ENCODE measurements at regions not wholly inside any gene's neighbourhood (a gene's known extent, or its start where the extent isn't known, plus 50 kb on each side); places are given as distances from the start of the nearest gene placed in this dataset.

DNA sequence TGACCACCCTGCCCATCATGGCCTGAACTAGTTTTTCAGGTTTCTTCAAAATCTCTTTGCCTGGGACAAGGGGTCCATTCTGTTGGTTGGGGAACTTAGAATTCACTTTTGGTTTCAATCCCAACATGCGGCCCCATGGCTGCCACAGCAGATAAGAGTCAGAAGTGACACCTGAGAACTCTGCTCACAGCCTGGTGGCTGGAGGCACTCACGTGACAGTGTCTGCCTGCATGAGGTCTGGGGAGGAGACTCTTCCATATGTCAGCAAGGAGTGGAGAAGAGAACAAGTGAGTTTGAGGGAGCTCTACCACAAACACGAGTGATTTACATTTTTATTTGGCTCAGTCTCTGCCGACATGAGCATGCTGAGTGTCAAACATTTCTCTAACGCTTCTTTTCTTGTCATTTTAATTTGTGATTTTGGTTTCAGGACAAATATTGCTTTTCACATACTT is 370.4 kb downstream of the TNS3 start:
- no peak overlapping the region for H2BK5ac ChIP-seq (ENCODE audit: low read depth, low read length, poor library complexity, severe bottlenecking)
- no peak overlapping the region for H3K9ac ChIP-seq (ENCODE audit: low read length)
- H2AK5ac ChIP-seq (ENCODE audit: low read length, severe bottlenecking) = no peak overlapping the region
- DNase-seq = no peak
- no peak overlapping the region for H2BK15ac ChIP-seq (ENCODE audit: low read depth, poor library complexity, severe bottlenecking)
- H4K91ac ChIP-seq (ENCODE audit: low read length) = no peak overlapping the region
- H3K36me3 ChIP-seq (ENCODE audit: control insufficient read depth in 1 of 2, insufficient read depth in 2 of 2, low read depth in 1 of 2, low read length in 2 of 2) = no peaks in the 10 kb centered on the region
- H3K79me1 ChIP-seq (replicated peaks; ENCODE audit: low read length, poor library complexity, severe bottlenecking) = no peaks in the 10 kb centered on the region
- H2BK12ac ChIP-seq (ENCODE audit: low read length in 2 of 2) = no peak overlapping the region
- H3K4me3 ChIP-seq (ENCODE audit: insufficient read depth in 1 of 2, low read depth in 1 of 2, low read length in 2 of 2) = no peak overlapping the region
- H2AFZ ChIP-seq (ENCODE audit: low read depth, low read length) = no peak overlapping the region
- no peak overlapping the region for H2BK120ac ChIP-seq (ENCODE audit: low read depth, low read length)
- H3K4ac ChIP-seq (ENCODE audit: low read depth in 1 of 2, low read length in 2 of 2) = no peak overlapping the region
- H3K27me3 ChIP-seq (ENCODE audit: control insufficient read depth in 1 of 2, insufficient read depth in 1 of 2, low read length in 2 of 2) = peaks cover 0 to 40% of the 10 kb centered on the region in 2 experiments
- H3K4me2 ChIP-seq (ENCODE audit: low read length, poor library complexity, severe bottlenecking) = no peak overlapping the region
- H3K9me3 ChIP-seq (ENCODE audit: control insufficient read depth, low read length) = peaks cover 7% of the 10 kb centered on the region
- WGBS = 68% methylated on average over 4 of the region's 5 CpGs
- no peaks in the 10 kb centered on the region for H3K4me1 ChIP-seq (ENCODE audit: control insufficient read depth, insufficient read depth, low read depth, low read length)
- no peak overlapping the region for H3K14ac ChIP-seq (ENCODE audit: low read length in 2 of 2)
- no peak overlapping the region for H3K27ac ChIP-seq (ENCODE audit: low read length, poor library complexity, severe bottlenecking)
- no peak overlapping the region for H3K18ac ChIP-seq (ENCODE audit: low read depth in 1 of 2, low read length in 2 of 2)
- no peak overlapping the region for H4K8ac ChIP-seq (ENCODE audit: low read length)
- H3K23ac ChIP-seq (ENCODE audit: low read length in 2 of 2) = no peak overlapping the region

- DNase-seq = no peak
- H3K4me1 ChIP-seq (ENCODE audit: control insufficient read depth, insufficient read depth, low read depth, low read length) = no peaks in the 10 kb centered on the region
- no peak overlapping the region for H3K27ac ChIP-seq (ENCODE audit: low read length, poor library complexity, severe bottlenecking)
- H2BK120ac ChIP-seq (ENCODE audit: low read depth, low read length) = no peak overlapping the region
- no peak overlapping the region for H3K14ac ChIP-seq (ENCODE audit: low read length in 2 of 2)
- H2AFZ ChIP-seq (ENCODE audit: low read depth, low read length) = no peak overlapping the region
- H3K9me3 ChIP-seq (ENCODE audit: control insufficient read depth, low read length) = peaks cover 7% of the 10 kb centered on the region
- H3K9ac ChIP-seq (ENCODE audit: low read length) = no peak overlapping the region
- no peaks in the 10 kb centered on the region for H3K36me3 ChIP-seq (ENCODE audit: control insufficient read depth in 1 of 2, insufficient read depth in 2 of 2, low read depth in 1 of 2, low read length in 2 of 2)
- H3K18ac ChIP-seq (ENCODE audit: low read depth in 1 of 2, low read length in 2 of 2) = no peak overlapping the region
- no peak overlapping the region for H3K4me3 ChIP-seq (ENCODE audit: insufficient read depth in 1 of 2, low read depth in 1 of 2, low read length in 2 of 2)
- H4K91ac ChIP-seq (ENCODE audit: low read length) = no peak overlapping the region
- H3K4ac ChIP-seq (ENCODE audit: low read depth in 1 of 2, low read length in 2 of 2) = no peak overlapping the region
- H2BK15ac ChIP-seq (ENCODE audit: low read depth, poor library complexity, severe bottlenecking) = no peak overlapping the region
- no peak overlapping the region for H2AK5ac ChIP-seq (ENCODE audit: low read length, severe bottlenecking)
- peaks cover 0 to 37% of the 10 kb centered on the region in 2 experiments for H3K27me3 ChIP-seq (ENCODE audit: control insufficient read depth in 1 of 2, insufficient read depth in 1 of 2, low read length in 2 of 2)
- WGBS = 59% methylated on average over 4 of the region's 4 CpGs
- H3K79me1 ChIP-seq (replicated peaks; ENCODE audit: low read length, poor library complexity, severe bottlenecking) = no peaks in the 10 kb centered on the region
- H3K4me2 ChIP-seq (ENCODE audit: low read length, poor library complexity, severe bottlenecking) = no peak overlapping the region
- no peak overlapping the region for H2BK12ac ChIP-seq (ENCODE audit: low read length in 2 of 2)
- H2BK5ac ChIP-seq (ENCODE audit: low read depth, low read length, poor library complexity, severe bottlenecking) = no peak overlapping the region
- no peak overlapping the region for H4K8ac ChIP-seq (ENCODE audit: low read length)
- no peak overlapping the region for H3K23ac ChIP-seq (ENCODE audit: low read length in 2 of 2)
These were observed 371.5 kb downstream of the TNS3 start for GRCh38 chr7:47210281-47210854.

- Histone ChIP-seq H3K27ac (ENCODE audit: low read length, poor library complexity, severe bottlenecking) (no peak overlapping the region), H3K23ac (ENCODE audit: low read length in 2 of 2) (no peak overlapping the region), H2BK120ac (ENCODE audit: low read depth, low read length) (no peak overlapping the region), H3K9ac (ENCODE audit: low read length) (no peak overlapping the region), H2BK15ac (ENCODE audit: low read depth, poor library complexity, severe bottlenecking) (no peak overlapping the region), H2AFZ (ENCODE audit: low read depth, low read length) (no peak overlapping the region), H3K79me1 (replicated peaks; ENCODE audit: low read length, poor library complexity, severe bottlenecking) (no peaks in the 10 kb centered on the region), H3K9me3 (ENCODE audit: control insufficient read depth, low read length) (peaks cover 7% of the 10 kb centered on the region), H3K18ac (ENCODE audit: low read depth in 1 of 2, low read length in 2 of 2) (no peak overlapping the region), H3K4me1 (ENCODE audit: control insufficient read depth, insufficient read depth, low read depth, low read length) (no peaks in the 10 kb centered on the region), H3K14ac (ENCODE audit: low read length in 2 of 2) (no peak overlapping the region), H3K36me3 (ENCODE audit: control insufficient read depth in 1 of 2, insufficient read depth in 2 of 2, low read depth in 1 of 2, low read length in 2 of 2) (no peaks in the 10 kb centered on the region), H4K8ac (ENCODE audit: low read length) (no peak overlapping the region), H3K27me3 (ENCODE audit: control insufficient read depth in 1 of 2, insufficient read depth in 1 of 2, low read length in 2 of 2) (peaks cover 0 to 32% of the 10 kb centered on the region in 2 experiments), H3K4me3 (ENCODE audit: insufficient read depth in 1 of 2, low read depth in 1 of 2, low read length in 2 of 2) (no peak overlapping the region), H3K4ac (ENCODE audit: low read depth in 1 of 2, low read length in 2 of 2) (no peak overlapping the region), H4K91ac (ENCODE audit: low read length) (no peak overlapping the region), H2BK5ac (ENCODE audit: low read depth, low read length, poor library complexity, severe bottlenecking) (no peak overlapping the region), H2AK5ac (ENCODE audit: low read length, severe bottlenecking) (no peak overlapping the region), H3K4me2 (ENCODE audit: low read length, poor library complexity, severe bottlenecking) (no peak overlapping the region), H2BK12ac (ENCODE audit: low read length in 2 of 2) (no peak overlapping the region)
- WGBS = 85% methylated on average over 3 of the region's 3 CpGs
- DNase-seq = no peak
These were observed 374.0 kb downstream of the TNS3 start for GRCh38 chr7:47207956-47208355.

GRCh38 chr7:47204709-47205108 is 377.2 kb downstream of the TNS3 start:
- no peaks in the 10 kb centered on the region for H3K4me1 ChIP-seq (ENCODE audit: control insufficient read depth, insufficient read depth, low read depth, low read length)
- no peaks in the 10 kb centered on the region for H3K36me3 ChIP-seq (ENCODE audit: control insufficient read depth in 1 of 2, insufficient read depth in 2 of 2, low read depth in 1 of 2, low read length in 2 of 2)
- H4K8ac ChIP-seq (ENCODE audit: low read length) = no peak overlapping the region
- H3K4me3 ChIP-seq (ENCODE audit: insufficient read depth in 1 of 2, low read depth in 1 of 2, low read length in 2 of 2) = no peak overlapping the region
- no peak for DNase-seq
- H2AK5ac ChIP-seq (ENCODE audit: low read length, severe bottlenecking) = no peak overlapping the region
- no peaks in the 10 kb centered on the region for H3K9me3 ChIP-seq (ENCODE audit: control insufficient read depth, low read length)
- no peak overlapping the region for H2BK120ac ChIP-seq (ENCODE audit: low read depth, low read length)
- no peak overlapping the region for H3K27ac ChIP-seq (ENCODE audit: low read length, poor library complexity, severe bottlenecking)
- no peak overlapping the region for H3K18ac ChIP-seq (ENCODE audit: low read depth in 1 of 2, low read length in 2 of 2)
- H3K27me3 ChIP-seq (ENCODE audit: control insufficient read depth in 1 of 2, insufficient read depth in 1 of 2, low read length in 2 of 2) = peaks cover 0 to 5% of the 10 kb centered on the region in 2 experiments
- 87% methylated on average over 2 of the region's 2 CpGs for WGBS
- no peaks in the 10 kb centered on the region for H3K79me1 ChIP-seq (replicated peaks; ENCODE audit: low read length, poor library complexity, severe bottlenecking)
- H2BK15ac ChIP-seq (ENCODE audit: low read depth, poor library complexity, severe bottlenecking) = no peak overlapping the region
- H2AFZ ChIP-seq (ENCODE audit: low read depth, low read length) = peak overlapping the region; percentile 57
- H2BK12ac ChIP-seq (ENCODE audit: low read length in 2 of 2) = no peak overlapping the region
- H3K4me2 ChIP-seq (ENCODE audit: low read length, poor library complexity, severe bottlenecking) = no peak overlapping the region
- H3K14ac ChIP-seq (ENCODE audit: low read length in 2 of 2) = no peak overlapping the region
- no peak overlapping the region for H3K4ac ChIP-seq (ENCODE audit: low read depth in 1 of 2, low read length in 2 of 2)
- H3K23ac ChIP-seq (ENCODE audit: low read length in 2 of 2) = no peak overlapping the region
- no peak overlapping the region for H4K91ac ChIP-seq (ENCODE audit: low read length)
- no peak overlapping the region for H2BK5ac ChIP-seq (ENCODE audit: low read depth, low read length, poor library complexity, severe bottlenecking)
- H3K9ac ChIP-seq (ENCODE audit: low read length) = no peak overlapping the region

Measured in mesenchymal stem cell (in vitro differentiated cells and primary cell).